Tibial nerve (tissue), 3 donors: ENCODE measurements at regions not wholly inside any gene's neighbourhood (a gene's known extent, or its start where the extent isn't known, plus 50 kb on each side); places are given as distances from the start of the nearest gene placed in this dataset.

Source experiments
- POLR2A ChIP-seq, 2 donors: fragments of 450-650 bp; IDR thresholded peaks; one replicate each; pipeline ENCODE4 v1.6.1; 2017; ENCODE audit warnings: antibody characterized with exemption in 2 of 2, mild to moderate bottlenecking in 2 of 2, moderate library complexity in 2 of 2
- TF ChIP-seq, protein P1 (sequence below), 5 experiments: fragments of 200-600 bp in 3 of 5; fragments of 450-650 bp in 2 of 5; sonication (generic) in 3 of 5; IDR thresholded peaks; one replicate each; pipeline ENCODE4 v1.5.1; 2016 to 2019; ENCODE audit warnings: antibody characterized with exemption in 5 of 5, mild to moderate bottlenecking in 3 of 5, moderate library complexity in 2 of 5

DNA sequence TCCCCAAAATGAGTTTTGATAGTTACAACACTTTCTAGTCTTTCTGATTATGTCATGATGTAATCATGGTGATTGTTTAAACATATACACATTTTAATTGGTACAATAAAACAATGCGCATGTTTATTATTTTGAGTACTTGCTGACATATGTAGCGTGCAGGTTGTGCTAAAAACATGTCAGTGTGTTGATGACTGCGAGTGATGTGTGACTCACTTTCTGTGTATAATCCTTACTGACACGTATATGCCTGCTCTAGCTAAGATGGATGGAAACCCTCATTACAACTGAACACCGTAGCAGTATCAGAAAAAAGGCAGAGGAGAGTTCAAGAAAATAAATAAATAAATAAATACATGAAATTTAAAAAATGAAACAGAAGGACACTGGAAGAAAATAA lies 1552.4 kb upstream of the FLRT2 start:
- no peak for TF ChIP-seq POLR2A (IDR thresholded peaks at IDR 0.05)
- TF ChIP-seq, protein P1, sequence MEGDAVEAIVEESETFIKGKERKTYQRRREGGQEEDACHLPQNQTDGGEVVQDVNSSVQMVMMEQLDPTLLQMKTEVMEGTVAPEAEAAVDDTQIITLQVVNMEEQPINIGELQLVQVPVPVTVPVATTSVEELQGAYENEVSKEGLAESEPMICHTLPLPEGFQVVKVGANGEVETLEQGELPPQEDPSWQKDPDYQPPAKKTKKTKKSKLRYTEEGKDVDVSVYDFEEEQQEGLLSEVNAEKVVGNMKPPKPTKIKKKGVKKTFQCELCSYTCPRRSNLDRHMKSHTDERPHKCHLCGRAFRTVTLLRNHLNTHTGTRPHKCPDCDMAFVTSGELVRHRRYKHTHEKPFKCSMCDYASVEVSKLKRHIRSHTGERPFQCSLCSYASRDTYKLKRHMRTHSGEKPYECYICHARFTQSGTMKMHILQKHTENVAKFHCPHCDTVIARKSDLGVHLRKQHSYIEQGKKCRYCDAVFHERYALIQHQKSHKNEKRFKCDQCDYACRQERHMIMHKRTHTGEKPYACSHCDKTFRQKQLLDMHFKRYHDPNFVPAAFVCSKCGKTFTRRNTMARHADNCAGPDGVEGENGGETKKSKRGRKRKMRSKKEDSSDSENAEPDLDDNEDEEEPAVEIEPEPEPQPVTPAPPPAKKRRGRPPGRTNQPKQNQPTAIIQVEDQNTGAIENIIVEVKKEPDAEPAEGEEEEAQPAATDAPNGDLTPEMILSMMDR (IDR thresholded peaks at IDR 0.05): no peak
